H1 (cell line): ENCODE measurements at regions not wholly inside any gene's neighbourhood (a gene's known extent, or its start where the extent isn't known, plus 50 kb on each side); places are given as distances from the start of the nearest gene placed in this dataset.

Experiments used
- CTCF ChIA-PET: fragments of 300-600 bp; sonication (Branson Sonifier 250); formaldehyde crosslinking; loops from one replicate; lab custom pipeline; 2021; ENCODE audit not compliant: partially characterized antibody; lab: Charles Lee
- POLR2A ChIA-PET: fragments of 300-600 bp; sonication (Branson Sonifier 250); formaldehyde crosslinking; loops from one replicate; lab custom pipeline; 2021; ENCODE audit warnings: inconsistent platforms; ENCODE audit not compliant: partially characterized antibody; lab: Charles Lee
- DNase-seq, 2 experiments: peaks; one replicate each; pipeline versions ENCODE4 v3.0.0 to v3.0.0-alpha.2; 2010 to 2022; ENCODE audit warnings: low spot score in 2 of 2, low read depth in 1 of 2, mixed read lengths in 1 of 2
- FAIRE-seq: peaks from 2 replicates; lab custom pipeline; 2011; peaks lifted over from hg19 to GRCh38; lab: Jason Lieb, UNC
- H2AFZ ChIP-seq: 2 replicates; pipeline ENCODE4 v1.8.1; 2012; ENCODE audit warnings: low read length, inconsistent platforms
- H2AK5ac ChIP-seq: 2 replicates; pipeline ENCODE4 v1.6.1; 2013; ENCODE audit warnings: low read depth, low read length
- H2BK120ac ChIP-seq: replicated peaks from 2 replicates; pipeline ENCODE3; 2013; ENCODE audit warnings: low read depth, low read length, inconsistent platforms
- H2BK12ac ChIP-seq: 2 replicates; pipeline ENCODE4 v1.6.1; 2013; ENCODE audit warnings: low read depth, low read length
- H2BK15ac ChIP-seq: 2 replicates; pipeline ENCODE4 v1.6.1; 2013; ENCODE audit warnings: low read length
- H2BK20ac ChIP-seq: 2 replicates; pipeline ENCODE4 v1.6.1; 2013; ENCODE audit warnings: low read length
- H2BK5ac ChIP-seq: 2 replicates; pipeline ENCODE4 v1.6.1; 2013; ENCODE audit warnings: low read depth, low read length
- H3K14ac ChIP-seq: 2 replicates; pipeline ENCODE4 v1.6.1; 2013; ENCODE audit warnings: inconsistent platforms; ENCODE audit not compliant: insufficient read length
- H3K18ac ChIP-seq: 2 replicates; pipeline ENCODE4 v1.6.1; 2013; ENCODE audit warnings: low read length; ENCODE audit errors: extremely low read depth
- H3K23ac ChIP-seq: 2 replicates; pipeline ENCODE4 v1.6.1; 2013; ENCODE audit warnings: inconsistent platforms; ENCODE audit not compliant: insufficient read length
- H3K23me2 ChIP-seq: 2 replicates; pipeline ENCODE4 v1.6.1; 2013; ENCODE audit warnings: low read depth, low read length
- H3K27ac ChIP-seq: 2 replicates; pipeline ENCODE4 v1.6.1; 2011; ENCODE audit warnings: low read depth, low read length, inconsistent platforms
- H3K27me3 ChIP-seq, 4 experiments: replicated peaks in 1 of 4; 1 replicate in 1 of 4; 2 replicates in 3 of 4; pipeline versions ENCODE4 v1.6.1 to v1.8.1; 2011 to 2013; ENCODE audit warnings: low read length in 3 of 4, mild to moderate bottlenecking in 3 of 4, inconsistent platforms in 2 of 4, mixed read lengths in 2 of 4, moderate library complexity in 1 of 4; ENCODE audit not compliant: control insufficient read depth in 3 of 4, insufficient read depth in 3 of 4; ENCODE audit errors: extremely low read depth in 1 of 4
- H3K36me3 ChIP-seq, 4 experiments: 2 replicates each; pipeline versions ENCODE4 v1.6.1 to v1.8.1; 2011 to 2013; ENCODE audit warnings: mild to moderate bottlenecking in 4 of 4, low read length in 3 of 4, moderate library complexity in 2 of 4, control low read depth in 1 of 4, inconsistent platforms in 1 of 4; ENCODE audit not compliant: insufficient read depth in 4 of 4, control insufficient read depth in 2 of 4
- H3K4ac ChIP-seq: replicated peaks from 2 replicates; pipeline ENCODE3; 2013; ENCODE audit warnings: low read length, low read depth, mixed read lengths, inconsistent platforms; ENCODE audit not compliant: insufficient read length
- H3K4me1 ChIP-seq, 4 experiments: replicated peaks in 1 of 4; 1 replicate in 1 of 4; 2 replicates in 3 of 4; pipeline versions ENCODE4 v1.6.1 to v1.8.1; 2011 to 2013; ENCODE audit warnings: low read length in 3 of 4, inconsistent platforms in 2 of 4, mixed read lengths in 1 of 4; ENCODE audit not compliant: insufficient read depth in 4 of 4, control insufficient read depth in 3 of 4
- H3K4me2 ChIP-seq, 2 experiments: 2 replicates each; pipeline versions ENCODE4 v1.6.1 to v1.8.1; 2011 to 2013; ENCODE audit warnings: low read depth in 2 of 2, low read length in 2 of 2, control low read depth in 1 of 2, inconsistent platforms in 1 of 2, mild to moderate bottlenecking in 1 of 2; ENCODE audit not compliant: insufficient read depth in 1 of 2
- H3K4me3 ChIP-seq, 4 experiments: fragments of 200-600, 300-600 bp in 1 of 4; sonication (generic), shearing (Covaris generic), sonication (Bioruptor Twin) in 1 of 4; 2 replicates each; pipeline versions ENCODE4 v1.5.1 to v1.8.1; 2011 to 2016; ENCODE audit warnings: low read length in 4 of 4, low read depth in 3 of 4, control low read depth in 2 of 4, inconsistent platforms in 2 of 4, mild to moderate bottlenecking in 2 of 4, mixed read lengths in 1 of 4, moderate library complexity in 1 of 4; ENCODE audit not compliant: insufficient read depth in 2 of 4; ENCODE audit errors: extremely low read depth in 1 of 4
- H3K56ac ChIP-seq: replicated peaks from 2 replicates; pipeline ENCODE3; 2013; ENCODE audit warnings: low read depth, mild to moderate bottlenecking, mixed read lengths, low read length, inconsistent platforms; ENCODE audit not compliant: insufficient read length
- H3K79me1 ChIP-seq: 2 replicates; pipeline ENCODE4 v1.6.1; 2013; ENCODE audit warnings: low read depth, low read length, control low read depth
- H3K79me2 ChIP-seq, 2 experiments: 2 replicates each; pipeline versions ENCODE4 v1.6.1 to v1.8.1; 2012 to 2013; ENCODE audit warnings: low read length in 2 of 2, mild to moderate bottlenecking in 2 of 2, inconsistent platforms in 1 of 2; ENCODE audit not compliant: insufficient read depth in 2 of 2, control insufficient read depth in 1 of 2
- H3K9ac ChIP-seq, 4 experiments: replicated peaks in 1 of 4; 1 replicate in 1 of 4; 2 replicates in 3 of 4; pipeline versions ENCODE4 v1.6.1 to v1.8.1; 2011 to 2013; ENCODE audit warnings: low read depth in 3 of 4, low read length in 3 of 4, control low read depth in 2 of 4, mild to moderate bottlenecking in 2 of 4, moderate library complexity in 2 of 4, inconsistent platforms in 1 of 4; ENCODE audit errors: extremely low read depth in 1 of 4
- H3K9me3 ChIP-seq, 2 experiments: 2 replicates each; pipeline versions ENCODE4 v1.6.1 to v1.8.1; 2012 to 2013; ENCODE audit warnings: mild to moderate bottlenecking in 2 of 2, moderate library complexity in 2 of 2, control low read depth in 1 of 2, inconsistent platforms in 1 of 2, low read depth in 1 of 2, low read length in 1 of 2, mixed read lengths in 1 of 2; ENCODE audit not compliant: insufficient read depth in 2 of 2
- H4K20me1 ChIP-seq, 2 experiments: replicated peaks in 1 of 2; 2 replicates each; pipeline versions ENCODE3 to v1.8.1; 2011 to 2013; ENCODE audit warnings: inconsistent platforms in 2 of 2, low read length in 2 of 2, mild to moderate bottlenecking in 1 of 2; ENCODE audit not compliant: insufficient read depth in 2 of 2, control insufficient read depth in 1 of 2
- H4K5ac ChIP-seq: 2 replicates; pipeline ENCODE4 v1.6.1; 2013; ENCODE audit warnings: low read length, low read depth, mixed read lengths, inconsistent platforms; ENCODE audit not compliant: insufficient read length
- H4K8ac ChIP-seq: 2 replicates; pipeline ENCODE4 v1.8.0; 2013; ENCODE audit warnings: mild to moderate bottlenecking, moderate library complexity, low read length, inconsistent platforms; ENCODE audit not compliant: insufficient read depth; ENCODE audit errors: extremely low read depth
- H4K91ac ChIP-seq: replicated peaks from 2 replicates; pipeline ENCODE3; 2013; ENCODE audit warnings: low read length, mixed read lengths, inconsistent platforms; ENCODE audit not compliant: insufficient read length
- ASH2L ChIP-seq: fragments of 200-600, 300-600 bp; sonication (generic); IDR thresholded peaks from one replicate; pipeline ENCODE4 v1.7.1; 2017; ENCODE audit warnings: low read length
- ATF3 ChIP-seq: IDR thresholded peaks from 2 replicates; pipeline ENCODE4 v1.6.1; 2011; ENCODE audit warnings: low read depth, mild to moderate bottlenecking, low read length; ENCODE audit not compliant: insufficient read depth
- CHD1 ChIP-seq: IDR thresholded peaks from 2 replicates; pipeline ENCODE4 v1.6.1; 2012; ENCODE audit warnings: low read depth, low read length, improper control_type of control experiment
- E2F6 ChIP-seq: IDR thresholded peaks from 2 replicates; pipeline ENCODE4 v1.6.1; 2012; ENCODE audit warnings: inconsistent platforms
- EGR1 ChIP-seq: IDR thresholded peaks from 2 replicates; pipeline ENCODE4 v1.6.1; 2011; ENCODE audit warnings: low read depth, low read length, borderline replicate concordance
- GTF2F1 ChIP-seq: IDR thresholded peaks from 2 replicates; pipeline ENCODE4 v1.6.1; 2012; ENCODE audit warnings: low read depth, low read length, improper control_type of control experiment, borderline replicate concordance
- HDAC2 ChIP-seq, 2 experiments: fragments of 300-600 bp in 1 of 2; sonication (generic) in 1 of 2; IDR thresholded peaks; 2 replicates each; pipeline ENCODE4 v1.6.1; 2011 to 2012; ENCODE audit warnings: low read depth in 2 of 2, low read length in 2 of 2, mild to moderate bottlenecking in 2 of 2, moderate library complexity in 2 of 2, borderline replicate concordance in 1 of 2, inconsistent platforms in 1 of 2
- KDM1A ChIP-seq: fragments of 200-600, 300-600 bp; sonication (generic); IDR thresholded peaks from 2 replicates; pipeline ENCODE4 v1.7.1; 2016; ENCODE audit warnings: mild to moderate bottlenecking, low read length, borderline replicate concordance
- PHF8 ChIP-seq: fragments of 200-600 bp; sonication (generic); conservative IDR thresholded peaks from 2 replicates; pipeline ENCODE4 v1.7.1; 2012; ENCODE audit warnings: low read depth, mild to moderate bottlenecking, inconsistent platforms, low read length, moderate library complexity
- RNF2 ChIP-seq: fragments of 200-900, 300-1000 bp; sonication (generic); IDR thresholded peaks from 2 replicates; pipeline ENCODE4 v1.7.1; 2016; ENCODE audit warnings: borderline replicate concordance, low read depth, mild to moderate bottlenecking, antibody characterized with exemption, low read length; ENCODE audit not compliant: poor library complexity, severe bottlenecking; ENCODE audit errors: missing control alignments
- SIN3A ChIP-seq, 2 experiments: IDR thresholded peaks in 1 of 2; conservative IDR thresholded peaks in 1 of 2; 2 replicates each; pipeline ENCODE4 v1.6.1; 2011 to 2012; ENCODE audit warnings: low read length in 2 of 2, improper control_type of control experiment in 1 of 2, low read depth in 1 of 2, mild to moderate bottlenecking in 1 of 2
- SRF ChIP-seq: IDR thresholded peaks from 2 replicates; pipeline ENCODE4 v1.6.1; 2011; ENCODE audit warnings: mild to moderate bottlenecking, low read depth, low read length, moderate library complexity
- YY1 ChIP-seq: IDR thresholded peaks from 2 replicates; pipeline ENCODE4 v1.6.1; 2011; ENCODE audit warnings: low read depth, mild to moderate bottlenecking, low read length
- WGBS, 2 experiments: shearing (Covaris generic) in 1 of 2; methylation state at CpG; one replicate each; pipeline versions ENCODE4 v1.1.6 to v1.1.7; 2013 to 2015; ENCODE audit warnings: low lambda C conversion rate in 2 of 2, mixed read lengths in 2 of 2, inconsistent platforms in 1 of 2, low coverage in 1 of 2, missing lambda C conversion rate in 1 of 2; ENCODE audit not compliant: insufficient replicate concordance in 2 of 2, insufficient coverage in 1 of 2, insufficient read length in 1 of 2; ENCODE audit errors: extremely low coverage in 1 of 2, missing lambda C conversion rate in 1 of 2; 5-methylcytosine and 5-hydroxymethylcytosine counted together

GRCh38 chr7:153641199-153641598, 411.0 kb upstream of the DPP6 start:
- H3K9me3 ChIP-seq = peaks cover 27 to 40% of the 10 kb centered on the region in 2 experiments
- DNase-seq (no peak), FAIRE-seq (no peak)
- no peak overlapping the region for H2BK12ac ChIP-seq
- no peak overlapping the region for H3K4me2 ChIP-seq
- H3K56ac ChIP-seq = no peak overlapping the region
- no peak overlapping the region for H3K4me3 ChIP-seq
- no peaks in the 10 kb centered on the region for H3K23me2 ChIP-seq
- H2BK20ac ChIP-seq = no peak overlapping the region
- H4K91ac ChIP-seq = no peak overlapping the region
- H4K5ac ChIP-seq = no peak overlapping the region
- no peak overlapping the region for H2AFZ ChIP-seq
- no peak overlapping the region for H3K27ac ChIP-seq
- no peak overlapping the region for H2AK5ac ChIP-seq
- POLR2A ChIA-PET = no interaction called here
- no peak overlapping the region for H3K14ac ChIP-seq
- no peaks in the 10 kb centered on the region for H3K79me1 ChIP-seq
- H3K79me2 ChIP-seq = no peaks in the 10 kb centered on the region
- no peaks in the 10 kb centered on the region for H4K20me1 ChIP-seq
- H2BK15ac ChIP-seq = no peak overlapping the region
- H2BK120ac ChIP-seq = no peak overlapping the region
- 72% methylated on average over 4 of the region's 4 CpGs; no CpG with 5 or more reads in 1 of the 2 experiments for WGBS, 2 experiments
- H3K23ac ChIP-seq = no peak overlapping the region
- H3K9ac ChIP-seq = no peak overlapping the region
- CTCF ChIA-PET = interaction anchor here (0.5 kb wide), 1 partner anchor 23 kb away, joined by 3 read pairs; no protein-coding TSS in a partner anchor
- H4K8ac ChIP-seq = no peak overlapping the region
- H2BK5ac ChIP-seq = no peak overlapping the region
- no peaks in the 10 kb centered on the region for H3K4me1 ChIP-seq
- H3K27me3 ChIP-seq = no peaks in the 10 kb centered on the region
- H3K4ac ChIP-seq = no peak overlapping the region
- no peaks in the 10 kb centered on the region for H3K36me3 ChIP-seq
- no peak overlapping the region for H3K18ac ChIP-seq
- no peak for TF ChIP-seq GTF2F1
- no peak for TF ChIP-seq E2F6
- TF ChIP-seq SIN3A (conservative IDR thresholded peaks at IDR 0.05 in 1 of 2, IDR thresholded peaks at IDR 0.05 in 1 of 2; ENCODE audit: low read depth in 1 of 2, low read length in 2 of 2) = no peak
- no peak for TF ChIP-seq PHF8
- no peak for TF ChIP-seq KDM1A
- no peak for TF ChIP-seq SRF
- TF ChIP-seq RNF2 = no peak
- TF ChIP-seq YY1 = no peak
- TF ChIP-seq HDAC2 (IDR thresholded peaks at IDR 0.05; ENCODE audit: borderline replicate concordance in 1 of 2, low read depth in 2 of 2, low read length in 2 of 2) = no peak
- TF ChIP-seq ASH2L = no peak
- no peak for TF ChIP-seq CHD1
- no peak for TF ChIP-seq EGR1
- TF ChIP-seq ATF3 = no peak
